Activated T-helper 1 cell treated with anti-CD3 and anti-CD28 coated beads, Interleukin-12 subunit alpha, Interleukin-12 subunit beta, Interleukin-2, Interleukin-4 antibody, amounts not matched to agents 30 ng/mL and 10 ng/mL and 1 ng/mL, durations not matched to agents 14 hours and 24 hours and 36 hours (primary cell): ENCODE measurements at regions not wholly inside any gene's neighbourhood (a gene's known extent, or its start where the extent isn't known, plus 50 kb on each side); places are given as distances from the start of the nearest gene placed in this dataset.
"Not testable (repeated sequence)": the region's sequence is repeated elsewhere in the genome, so short reads cannot be mapped to it uniquely, and the experiment has no call there.

Source experiments
- DNase-seq: peaks from one replicate; pipeline ENCODE4 v3.0.0; 2021; ENCODE audit warnings: low spot score
- H3K27ac Mint-ChIP-seq: one replicate; pipeline ENCODE4 v1.8.0; 2021; ENCODE audit warnings: mild to moderate bottlenecking, mixed read lengths
- H3K27me3 Mint-ChIP-seq: one replicate; pipeline ENCODE4 v1.8.0; 2022; ENCODE audit warnings: mild to moderate bottlenecking, moderate library complexity, mixed read lengths; ENCODE audit not compliant: insufficient read depth
- H3K36me3 Mint-ChIP-seq: one replicate; pipeline ENCODE4 v1.8.0; 2021; ENCODE audit warnings: low read depth, mixed read lengths
- H3K4me1 Mint-ChIP-seq: one replicate; pipeline ENCODE4 v1.8.0; 2021; ENCODE audit warnings: low read depth, mixed read lengths
- H3K4me3 Mint-ChIP-seq: one replicate; pipeline ENCODE4 v1.8.0; 2021; ENCODE audit warnings: mild to moderate bottlenecking, moderate library complexity, mixed read lengths
- H3K9me3 Mint-ChIP-seq: one replicate; pipeline ENCODE4 v1.8.0; 2021; ENCODE audit warnings: mixed read lengths
- intact Hi-C: fragments of 100-400 bp; cut with micrococcal nuclease; formaldehyde crosslinking; loops from one replicate; pipeline ENCODE4 v1.15.1; 2024

DNA sequence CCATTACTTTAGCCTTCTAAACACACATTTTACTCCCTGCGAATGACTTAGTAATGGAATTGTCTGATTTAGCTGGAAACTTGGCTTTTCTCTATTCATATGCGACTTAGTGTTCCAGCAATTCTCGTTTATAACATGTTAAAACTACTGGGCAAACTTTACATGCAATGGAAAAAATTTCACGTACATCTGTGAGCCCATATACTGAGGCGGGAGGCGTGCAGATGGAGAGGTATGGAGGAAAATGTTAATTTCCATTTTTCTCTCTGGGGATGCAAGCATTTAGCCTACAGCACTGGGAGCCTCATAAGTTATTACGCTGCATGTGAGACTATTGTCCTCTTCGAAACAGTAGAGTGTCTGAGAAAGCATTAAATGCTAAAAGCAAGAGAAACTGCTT lies 591.5 kb upstream of the ANKRD30A start:
- H3K27me3 Mint-ChIP-seq, result no peaks in the 10 kb centered on the region
- no peaks in the 10 kb centered on the region for H3K4me1 Mint-ChIP-seq
- H3K9me3 Mint-ChIP-seq, result peaks cover 7% of the 10 kb centered on the region
- intact Hi-C loops, result no loop called here
- no peaks in the 10 kb centered on the region for H3K36me3 Mint-ChIP-seq
- no peak overlapping the region for H3K4me3 Mint-ChIP-seq
- no peak for DNase-seq
- no peak overlapping the region for H3K27ac Mint-ChIP-seq

DNA sequence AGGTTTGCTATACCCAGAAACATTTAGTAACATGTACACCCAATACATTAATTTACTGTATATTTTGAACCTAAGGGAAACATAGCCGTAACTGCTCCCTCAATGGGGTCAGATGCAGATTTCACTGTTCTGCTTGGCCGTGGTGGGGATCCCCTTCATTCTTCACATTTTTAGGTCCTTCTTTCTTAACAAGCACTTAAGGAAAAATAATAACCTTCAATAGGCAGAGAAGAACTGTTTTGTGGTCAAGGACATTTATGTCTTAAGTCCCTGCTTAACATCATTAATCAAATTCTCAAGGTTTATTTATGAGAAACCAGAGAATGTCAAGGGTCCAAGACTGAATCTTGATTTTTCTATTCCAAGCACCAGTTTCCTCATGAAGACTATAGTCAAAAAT lies 592.1 kb upstream of the ANKRD30A start:
- H3K9me3 Mint-ChIP-seq, result peaks cover 10% of the 10 kb centered on the region
- H3K27ac Mint-ChIP-seq, result no peak overlapping the region
- H3K27me3 Mint-ChIP-seq, result no peaks in the 10 kb centered on the region
- H3K4me1 Mint-ChIP-seq, result no peaks in the 10 kb centered on the region
- no peaks in the 10 kb centered on the region for H3K36me3 Mint-ChIP-seq
- H3K4me3 Mint-ChIP-seq, result no peak overlapping the region
- intact Hi-C loops, result no loop called here
- DNase-seq, result no peak

DNA sequence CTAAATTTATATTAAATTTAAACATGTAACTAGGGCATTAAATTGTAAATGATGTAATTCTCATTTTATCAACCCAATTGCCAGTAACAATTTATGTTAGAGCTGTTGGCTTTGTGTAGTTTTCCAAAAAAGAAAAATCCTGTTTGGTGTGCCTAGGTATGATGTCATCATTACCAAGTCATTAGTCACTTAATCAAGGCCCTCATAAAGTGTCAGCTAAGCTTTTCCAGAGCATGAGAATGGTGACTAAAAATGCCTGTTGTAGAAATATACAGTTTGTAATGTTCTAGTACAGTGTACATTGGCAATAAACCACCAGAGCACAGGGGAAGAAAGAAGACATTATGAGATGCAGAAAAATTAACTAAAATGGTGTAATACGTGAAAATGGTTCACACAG lies 593.8 kb upstream of the ANKRD30A start:
- DNase-seq, result no peak
- Mint-ChIP-seq H3K36me3 (no peaks in the 10 kb centered on the region), H3K4me3 (no peak overlapping the region), H3K4me1 (no peaks in the 10 kb centered on the region), H3K27me3 (no peaks in the 10 kb centered on the region), H3K9me3 (peaks cover 14% of the 10 kb centered on the region), H3K27ac (no peak overlapping the region)
- intact Hi-C loops, result no loop called here

DNA sequence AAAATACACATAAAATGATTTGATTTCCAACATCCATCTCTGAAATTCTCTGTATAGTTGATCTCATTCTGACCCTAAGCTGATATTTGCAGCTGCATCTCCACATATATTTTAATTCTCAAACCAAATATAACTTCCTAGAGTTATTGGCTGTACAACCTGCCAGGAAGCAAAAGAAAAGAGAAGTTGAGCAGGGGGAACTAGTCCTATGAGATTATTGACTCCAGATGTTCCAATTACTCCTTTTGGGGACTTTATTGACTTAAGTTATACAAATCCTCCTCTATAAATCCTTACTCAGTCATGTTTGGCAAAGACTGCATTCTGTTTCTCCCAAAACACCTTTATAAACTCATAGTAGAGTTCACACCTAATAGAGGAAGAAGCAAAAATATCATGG lies 599.4 kb upstream of the ANKRD30A start:
- no peaks in the 10 kb centered on the region for H3K27me3 Mint-ChIP-seq
- DNase-seq, result no peak
- no peak overlapping the region for H3K27ac Mint-ChIP-seq
- no peak overlapping the region for H3K4me3 Mint-ChIP-seq
- no peaks in the 10 kb centered on the region for H3K4me1 Mint-ChIP-seq
- no peaks in the 10 kb centered on the region for H3K36me3 Mint-ChIP-seq
- peaks cover 22% of the 10 kb centered on the region for H3K9me3 Mint-ChIP-seq
- intact Hi-C loops, result no loop called here

DNA sequence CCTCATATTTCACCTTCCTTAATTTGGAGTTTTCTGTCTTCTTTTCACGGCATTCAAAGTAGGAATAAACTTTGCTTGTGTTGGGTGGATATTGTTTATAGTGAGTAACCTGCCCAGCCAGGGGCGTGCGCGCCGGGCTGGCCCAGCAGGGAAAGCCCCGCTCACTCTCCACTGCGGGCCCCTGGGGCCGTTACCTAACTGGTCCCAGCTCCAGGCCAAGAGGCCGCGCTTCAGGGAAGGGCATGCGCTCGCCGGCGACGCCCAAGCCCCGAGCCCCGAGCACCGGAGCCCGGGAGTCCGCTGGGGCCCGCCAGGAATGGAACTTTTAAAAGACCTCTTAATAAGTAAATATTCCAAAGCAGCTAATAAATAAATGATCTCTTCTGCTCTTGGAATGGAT lies 601.3 kb upstream of the ANKRD30A start:
- H3K4me3 Mint-ChIP-seq, H3K36me3 Mint-ChIP-seq, H3K4me1 Mint-ChIP-seq, H3K27ac Mint-ChIP-seq, DNase-seq, intact Hi-C loops, H3K27me3 Mint-ChIP-seq: not testable (repeated sequence)
- H3K9me3 Mint-ChIP-seq, result peaks cover 20% of the 10 kb centered on the region

DNA sequence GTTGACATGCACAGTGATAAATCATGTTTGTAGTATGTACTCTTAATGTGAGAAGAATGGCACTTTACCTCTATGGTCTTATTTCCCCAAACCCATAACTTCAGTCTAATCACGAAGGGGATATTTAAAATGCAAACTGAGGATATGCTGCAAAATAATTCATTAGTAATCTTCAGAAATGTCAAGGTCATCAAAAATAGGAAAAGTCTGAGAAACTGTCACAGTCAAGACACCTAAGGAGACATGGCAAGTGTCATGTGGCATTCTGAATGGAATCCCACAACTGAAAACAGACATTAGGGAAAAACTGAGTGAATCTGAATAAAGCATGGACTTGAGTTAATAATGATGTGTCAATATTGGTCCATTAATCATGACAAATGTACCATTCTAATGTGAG lies 605.5 kb upstream of the ANKRD30A start:
- H3K4me3 Mint-ChIP-seq, result no peak overlapping the region
- no peak overlapping the region for H3K27ac Mint-ChIP-seq
- DNase-seq, result no peak
- no peaks in the 10 kb centered on the region for H3K4me1 Mint-ChIP-seq
- no peaks in the 10 kb centered on the region for H3K36me3 Mint-ChIP-seq
- no peaks in the 10 kb centered on the region for H3K27me3 Mint-ChIP-seq
- H3K9me3 Mint-ChIP-seq, result peaks cover 11% of the 10 kb centered on the region
- intact Hi-C loops, result no loop called here

DNA sequence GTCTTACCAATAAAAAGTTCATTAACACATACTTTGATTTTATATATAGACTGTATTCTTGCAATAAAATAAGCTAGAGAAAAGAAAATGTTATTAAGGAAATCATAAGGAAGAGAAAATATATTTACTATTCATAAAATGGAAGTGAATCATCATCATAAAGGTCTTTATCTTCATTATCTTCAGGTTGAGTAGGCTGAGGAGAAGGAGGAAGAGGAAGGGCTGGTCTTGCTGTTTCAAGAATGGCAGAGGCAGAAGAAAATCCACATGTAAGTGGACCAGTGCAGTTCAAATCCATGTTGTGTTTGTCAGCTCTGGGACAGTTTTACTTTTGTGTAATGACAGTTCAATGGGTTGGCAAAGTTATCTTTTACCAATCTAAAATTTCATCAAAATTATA lies 609.1 kb upstream of the ANKRD30A start:
- no peaks in the 10 kb centered on the region for H3K36me3 Mint-ChIP-seq
- H3K4me3 Mint-ChIP-seq, result no peak overlapping the region
- no peak for DNase-seq
- no peaks in the 10 kb centered on the region for H3K4me1 Mint-ChIP-seq
- H3K9me3 Mint-ChIP-seq, result peaks cover 20% of the 10 kb centered on the region
- H3K27me3 Mint-ChIP-seq, result no peaks in the 10 kb centered on the region
- no peak overlapping the region for H3K27ac Mint-ChIP-seq
- intact Hi-C loops, result no loop called here

DNA sequence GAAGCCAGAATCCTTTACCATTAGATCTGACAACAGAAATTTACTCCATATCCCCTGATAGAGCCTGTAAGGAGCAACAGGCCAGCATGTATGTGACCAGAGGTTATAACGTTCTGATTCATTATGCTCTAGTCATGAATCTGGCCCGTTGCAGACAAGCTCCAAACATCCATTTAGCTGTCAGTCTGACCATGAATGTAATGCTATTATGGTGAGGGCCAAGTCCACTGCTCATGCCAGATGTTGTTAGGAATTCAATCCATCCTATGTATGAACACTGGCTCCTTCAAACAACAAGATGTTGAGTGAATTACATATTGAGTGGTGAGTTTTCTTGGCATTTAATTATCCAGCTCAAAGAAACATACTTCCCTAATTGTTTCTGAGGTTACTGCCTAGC lies 610.1 kb upstream of the ANKRD30A start:
- no peaks in the 10 kb centered on the region for H3K27me3 Mint-ChIP-seq
- H3K9me3 Mint-ChIP-seq, result peaks cover 20% of the 10 kb centered on the region
- no peaks in the 10 kb centered on the region for H3K4me1 Mint-ChIP-seq
- H3K36me3 Mint-ChIP-seq, result no peaks in the 10 kb centered on the region
- DNase-seq, result no peak
- H3K27ac Mint-ChIP-seq, result no peak overlapping the region
- intact Hi-C loops, result no loop called here
- no peak overlapping the region for H3K4me3 Mint-ChIP-seq

DNA sequence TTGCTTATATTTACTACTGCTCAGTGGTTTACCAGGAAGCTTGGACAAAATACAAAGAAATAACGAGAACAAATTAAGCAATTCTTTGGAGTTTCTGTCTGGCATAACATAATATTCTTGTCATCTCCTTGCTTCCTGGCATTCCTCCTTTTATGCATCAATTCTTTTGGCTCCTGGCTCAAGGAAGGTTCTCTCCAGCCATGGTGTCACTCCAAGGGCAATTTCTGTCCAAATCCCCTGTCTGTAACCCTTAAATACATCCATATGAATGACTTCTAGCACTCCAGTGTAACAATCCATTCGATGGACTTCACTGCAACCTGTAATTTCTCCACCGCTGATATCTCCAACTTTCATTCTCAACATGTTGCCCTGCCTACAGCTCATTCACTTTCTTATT lies 617.7 kb upstream of the ANKRD30A start:
- no peaks in the 10 kb centered on the region for H3K36me3 Mint-ChIP-seq
- intact Hi-C loops, result no loop called here
- no peaks in the 10 kb centered on the region for H3K4me1 Mint-ChIP-seq
- H3K27me3 Mint-ChIP-seq, result no peaks in the 10 kb centered on the region
- H3K27ac Mint-ChIP-seq, result no peak overlapping the region
- DNase-seq, result no peak
- H3K9me3 Mint-ChIP-seq, result peaks cover 13% of the 10 kb centered on the region
- H3K4me3 Mint-ChIP-seq, result no peak overlapping the region

DNA sequence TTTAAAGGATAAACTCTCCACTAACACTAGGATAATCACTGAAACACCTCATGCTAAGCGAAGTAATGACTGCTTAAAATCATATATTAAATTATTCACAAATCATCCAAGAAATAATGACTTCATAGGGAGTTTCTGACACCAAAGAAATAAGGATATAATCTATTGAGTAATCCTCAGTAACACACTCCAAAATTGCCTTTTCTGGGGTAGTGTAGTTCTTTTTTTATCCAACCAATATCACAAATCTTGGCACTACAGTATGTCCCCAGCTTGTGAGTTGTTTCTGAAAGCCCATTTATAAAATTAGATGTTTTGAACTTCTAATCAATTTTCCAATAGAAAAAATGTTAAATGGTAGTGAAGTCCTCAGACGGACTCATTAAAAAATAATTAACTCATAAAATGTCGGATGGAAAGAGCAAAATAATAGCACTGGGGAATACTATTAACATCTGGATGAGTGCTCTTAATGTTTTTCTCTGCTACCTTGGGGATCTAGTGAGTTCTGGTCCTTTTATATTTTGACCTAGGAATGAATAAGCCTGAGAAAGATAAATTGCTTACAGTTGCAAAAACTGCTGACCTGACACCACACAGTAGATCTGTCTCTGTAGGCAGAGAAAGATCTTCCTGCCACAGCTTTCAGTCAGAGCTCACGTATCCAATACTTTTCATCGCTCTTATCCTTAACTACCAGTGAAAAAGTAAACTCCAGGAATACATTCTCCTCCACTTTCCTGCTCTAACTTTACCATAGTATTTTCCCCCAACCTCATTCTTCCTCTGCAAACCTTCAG lies 618.5 kb upstream of the ANKRD30A start:
- Mint-ChIP-seq H3K27ac (no peak overlapping the region), H3K36me3 (no peaks in the 10 kb centered on the region), H3K9me3 (peaks cover 9% of the 10 kb centered on the region), H3K4me1 (no peaks in the 10 kb centered on the region), H3K27me3 (no peaks in the 10 kb centered on the region), H3K4me3 (no peak overlapping the region)
- intact Hi-C loops, result no loop called here
- DNase-seq, result no peak

DNA sequence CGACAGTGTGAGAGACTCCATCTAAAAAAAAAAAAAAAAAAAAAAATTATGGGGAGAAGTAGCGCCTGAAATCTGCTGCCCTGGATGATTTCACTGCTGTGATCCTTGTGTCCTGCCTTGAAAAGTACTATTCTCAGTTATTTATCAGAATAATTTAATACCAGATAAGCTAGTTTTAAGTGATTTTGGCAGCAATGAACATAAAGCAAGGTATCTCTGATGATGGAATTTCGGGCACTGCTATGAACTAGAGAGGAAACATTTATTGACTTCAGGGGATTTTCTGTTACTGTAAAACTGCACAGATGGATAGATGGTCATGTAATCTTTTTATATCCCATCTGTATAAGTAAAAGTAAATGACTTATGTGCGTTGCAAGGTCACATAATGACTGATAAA lies 619.1 kb upstream of the ANKRD30A start:
- intact Hi-C loops, result no loop called here
- no peaks in the 10 kb centered on the region for H3K36me3 Mint-ChIP-seq
- no peak overlapping the region for H3K27ac Mint-ChIP-seq
- H3K9me3 Mint-ChIP-seq, result peaks cover 9% of the 10 kb centered on the region
- H3K4me3 Mint-ChIP-seq, result no peak overlapping the region
- DNase-seq, result no peak
- H3K4me1 Mint-ChIP-seq, result no peaks in the 10 kb centered on the region
- H3K27me3 Mint-ChIP-seq, result no peaks in the 10 kb centered on the region

DNA sequence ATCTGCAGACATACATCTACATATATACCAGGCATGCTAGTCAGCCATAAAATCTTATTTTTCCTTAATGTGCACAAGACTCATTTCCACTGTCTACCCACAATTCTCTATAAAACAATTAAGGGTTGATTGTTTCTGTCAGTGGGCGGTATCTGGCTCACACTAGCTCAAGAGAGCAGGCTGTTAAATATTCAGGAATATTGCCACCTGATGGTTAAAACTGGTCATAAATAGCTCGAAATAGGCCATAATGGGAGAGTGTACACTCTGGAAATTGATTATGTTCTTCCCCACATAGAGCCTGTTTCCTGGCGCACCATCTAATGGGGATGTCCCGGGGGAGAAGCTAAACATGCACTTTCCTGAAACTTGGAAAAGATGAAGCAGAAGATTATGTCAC lies 620.6 kb upstream of the ANKRD30A start:
- H3K36me3 Mint-ChIP-seq, result no peaks in the 10 kb centered on the region
- intact Hi-C loops, result no loop called here
- no peaks in the 10 kb centered on the region for H3K27me3 Mint-ChIP-seq
- no peak overlapping the region for H3K27ac Mint-ChIP-seq
- no peaks in the 10 kb centered on the region for H3K4me1 Mint-ChIP-seq
- no peak for DNase-seq
- H3K4me3 Mint-ChIP-seq, result no peak overlapping the region
- H3K9me3 Mint-ChIP-seq, result peaks cover 9% of the 10 kb centered on the region

DNA sequence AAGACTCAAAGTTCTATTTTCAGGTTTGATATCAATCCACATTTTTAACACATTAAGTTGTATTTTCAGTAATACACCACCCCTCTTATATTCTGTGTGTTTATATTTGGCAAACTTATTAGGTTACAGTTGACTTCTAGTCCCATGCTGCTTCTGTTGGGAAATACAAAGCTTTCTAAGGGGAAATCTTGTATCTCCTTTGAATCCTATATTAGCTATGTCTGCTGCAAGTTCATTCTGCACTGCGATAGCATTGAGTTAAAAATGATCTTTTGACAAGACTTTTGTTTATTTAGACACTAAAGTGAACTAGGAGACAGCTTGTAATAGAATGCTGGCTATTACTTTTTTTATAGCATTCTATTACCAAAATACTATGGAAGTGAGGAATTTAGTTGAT lies 625.1 kb upstream of the ANKRD30A start:
- peaks cover 10% of the 10 kb centered on the region for H3K9me3 Mint-ChIP-seq
- H3K4me1 Mint-ChIP-seq, result no peaks in the 10 kb centered on the region
- no peaks in the 10 kb centered on the region for H3K27me3 Mint-ChIP-seq
- intact Hi-C loops, result no loop called here
- DNase-seq, result no peak
- H3K36me3 Mint-ChIP-seq, result no peaks in the 10 kb centered on the region
- H3K27ac Mint-ChIP-seq, result no peak overlapping the region
- H3K4me3 Mint-ChIP-seq, result no peak overlapping the region

DNA sequence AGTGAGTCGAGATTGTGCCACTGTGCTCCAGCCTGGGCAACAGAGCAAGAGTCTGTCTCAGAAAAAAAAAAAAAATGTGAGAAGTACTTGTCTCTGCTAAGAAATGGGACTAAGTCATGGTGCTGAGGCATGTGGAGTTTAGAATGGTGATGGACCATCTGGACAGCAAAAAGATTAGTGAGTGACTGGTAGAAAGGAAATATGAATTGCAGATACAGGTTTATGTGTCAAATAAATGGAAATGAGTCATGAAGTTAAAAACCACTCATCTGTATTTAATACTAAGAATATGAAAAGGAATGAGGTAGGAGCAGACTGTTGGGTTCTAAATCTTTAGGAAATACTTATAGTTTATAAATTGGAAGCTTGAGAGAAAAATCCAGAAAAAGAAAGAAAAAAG lies 625.7 kb upstream of the ANKRD30A start:
- no peaks in the 10 kb centered on the region for H3K4me1 Mint-ChIP-seq
- intact Hi-C loops, result no loop called here
- DNase-seq, result no peak
- no peaks in the 10 kb centered on the region for H3K36me3 Mint-ChIP-seq
- H3K27ac Mint-ChIP-seq, result no peak overlapping the region
- no peak overlapping the region for H3K4me3 Mint-ChIP-seq
- H3K27me3 Mint-ChIP-seq, result no peaks in the 10 kb centered on the region
- H3K9me3 Mint-ChIP-seq, result peaks cover 10% of the 10 kb centered on the region
